Neural cell (in vitro differentiated cells): ENCODE measurements at regions not wholly inside any gene's neighbourhood (a gene's known extent, or its start where the extent isn't known, plus 50 kb on each side); places are given as distances from the start of the nearest gene placed in this dataset.

Source experiments
- CTCF ChIP-seq: fragments of 450-650 bp; IDR thresholded peaks from 2 replicates; pipeline ENCODE4 v1.5.1; 2014; ENCODE audit warnings: antibody characterized with exemption, mild to moderate bottlenecking, moderate library complexity; ENCODE audit not compliant: poor library complexity, severe bottlenecking
- EP300 ChIP-seq: fragments of 450-650 bp; conservative IDR thresholded peaks from 2 replicates; pipeline ENCODE4 v1.6.1; 2014; ENCODE audit warnings: antibody characterized with exemption, mild to moderate bottlenecking, moderate library complexity; ENCODE audit not compliant: poor library complexity, severe bottlenecking
- EZH2 ChIP-seq: fragments of 200-600, 300-800 bp; shearing (Covaris generic), sonication (generic); IDR thresholded peaks from 2 replicates; pipeline ENCODE4 v1.6.1; 2014; ENCODE audit warnings: antibody characterized with exemption, low read length, borderline replicate concordance, mild to moderate bottlenecking; ENCODE audit not compliant: insufficient read depth, poor library complexity, severe bottlenecking
- MXI1 ChIP-seq: fragments of 450-650 bp; conservative IDR thresholded peaks from 2 replicates; pipeline ENCODE4 v1.6.1; 2014; ENCODE audit warnings: antibody characterized with exemption, mild to moderate bottlenecking; ENCODE audit not compliant: poor library complexity, severe bottlenecking
- POLR2AphosphoS5 ChIP-seq: IDR thresholded peaks from 2 replicates; pipeline ENCODE4 v1.6.1; 2012
- RAD21 ChIP-seq: fragments of 450-650 bp; conservative IDR thresholded peaks from 2 replicates; pipeline ENCODE4 v1.6.1; 2014; ENCODE audit warnings: antibody characterized with exemption, mild to moderate bottlenecking, moderate library complexity
- REST ChIP-seq: IDR thresholded peaks from 2 replicates; pipeline ENCODE4 v1.6.1; 2012; ENCODE audit warnings: borderline replicate concordance
- SMC3 ChIP-seq: fragments of 450-650 bp; conservative IDR thresholded peaks from 2 replicates; pipeline ENCODE4 v1.6.1; 2014; ENCODE audit warnings: antibody characterized with exemption, mild to moderate bottlenecking, moderate library complexity; ENCODE audit not compliant: poor library complexity
- TAF1 ChIP-seq: IDR thresholded peaks from 2 replicates; pipeline ENCODE4 v1.6.1; 2012; ENCODE audit warnings: low read depth

- no peak for TF ChIP-seq CTCF
- no peak for TF ChIP-seq EZH2
- no peak for TF ChIP-seq EP300
- TF ChIP-seq POLR2AphosphoS5 = no peak
- no peak for TF ChIP-seq SMC3
- no peak for TF ChIP-seq REST
- no peak for TF ChIP-seq MXI1
- no peak for TF ChIP-seq RAD21
- TF ChIP-seq TAF1 = no peak
Observed at GRCh38 chr2:237230355-237230754, 144.7 kb downstream of the COPS8 start.
